ENCODE measurements at regions not wholly inside any gene's neighbourhood (a gene's known extent, or its start where the extent isn't known, plus 50 kb on each side); places are given as distances from the start of the nearest gene placed in this dataset.

DNA sequence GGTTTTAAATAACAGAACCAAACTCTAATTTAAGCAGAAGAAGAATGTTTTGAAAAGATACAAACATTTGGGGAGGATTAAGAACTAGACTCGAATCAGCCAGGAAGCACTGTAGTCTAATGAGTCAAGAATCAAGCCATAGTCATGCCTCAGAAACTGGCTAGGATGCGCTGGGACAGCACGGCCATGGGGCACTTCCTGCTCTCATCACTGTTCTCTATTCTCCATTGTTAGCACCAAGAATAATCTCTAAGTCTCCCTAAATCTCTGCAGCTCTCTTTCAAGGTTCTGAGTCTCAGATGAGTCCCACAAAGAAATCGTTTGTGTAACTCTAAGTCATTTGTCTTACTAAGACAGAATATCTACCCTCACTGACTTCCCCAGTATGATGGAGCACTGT lies 399.0 kb upstream of the KCNMB2 start:
- TF ChIP-seq, protein P1, sequence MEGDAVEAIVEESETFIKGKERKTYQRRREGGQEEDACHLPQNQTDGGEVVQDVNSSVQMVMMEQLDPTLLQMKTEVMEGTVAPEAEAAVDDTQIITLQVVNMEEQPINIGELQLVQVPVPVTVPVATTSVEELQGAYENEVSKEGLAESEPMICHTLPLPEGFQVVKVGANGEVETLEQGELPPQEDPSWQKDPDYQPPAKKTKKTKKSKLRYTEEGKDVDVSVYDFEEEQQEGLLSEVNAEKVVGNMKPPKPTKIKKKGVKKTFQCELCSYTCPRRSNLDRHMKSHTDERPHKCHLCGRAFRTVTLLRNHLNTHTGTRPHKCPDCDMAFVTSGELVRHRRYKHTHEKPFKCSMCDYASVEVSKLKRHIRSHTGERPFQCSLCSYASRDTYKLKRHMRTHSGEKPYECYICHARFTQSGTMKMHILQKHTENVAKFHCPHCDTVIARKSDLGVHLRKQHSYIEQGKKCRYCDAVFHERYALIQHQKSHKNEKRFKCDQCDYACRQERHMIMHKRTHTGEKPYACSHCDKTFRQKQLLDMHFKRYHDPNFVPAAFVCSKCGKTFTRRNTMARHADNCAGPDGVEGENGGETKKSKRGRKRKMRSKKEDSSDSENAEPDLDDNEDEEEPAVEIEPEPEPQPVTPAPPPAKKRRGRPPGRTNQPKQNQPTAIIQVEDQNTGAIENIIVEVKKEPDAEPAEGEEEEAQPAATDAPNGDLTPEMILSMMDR (conservative IDR thresholded peaks at IDR 0.05 in 1 of 2, IDR thresholded peaks at IDR 0.05 in 1 of 2; ENCODE audit: extremely low read depth in 1 of 2, insufficient read depth in 1 of 2, low read depth in 1 of 2, low read length in 2 of 2) = no peak
- no peak for TF ChIP-seq EZH2 (IDR thresholded peaks at IDR 0.05; ENCODE audit: borderline replicate concordance, low read length)

Data from mammary epithelial cell (primary cell).